K562 (cell line): ENCODE measurements at regions not wholly inside any gene's neighbourhood (a gene's known extent, or its start where the extent isn't known, plus 50 kb on each side); places are given as distances from the start of the nearest gene placed in this dataset.
A peak's percentile ranks its signal among the peaks of the same experiment; 100 is the strongest.

Experiments
- BACH1 ChIP-seq: fragments of 200-800 bp; sonication (Bioruptor generic); IDR thresholded peaks from 2 replicates; pipeline ENCODE4 v1.6.1; 2016; ENCODE audit warnings: missing genetic modification characterization, missing compliant biosample characterization
- BCOR ChIP-seq: fragments of 450-650 bp; IDR thresholded peaks from 2 replicates; pipeline ENCODE4 v1.6.1; 2016
- BDP1 ChIP-seq: IDR thresholded peaks from 3 replicates; pipeline ENCODE4 v1.6.1; 2011; ENCODE audit not compliant: insufficient read length, insufficient read depth
- BRD9 ChIP-seq: fragments of 450-650 bp; IDR thresholded peaks from 2 replicates; pipeline ENCODE4 v1.6.1; 2018; ENCODE audit warnings: low read depth; ENCODE audit not compliant: partially characterized antibody
- EHMT2 ChIP-seq: fragments of 450-650 bp; IDR thresholded peaks from 2 replicates; pipeline ENCODE4 v1.6.1; 2018; ENCODE audit warnings: antibody characterized with exemption
- HDAC2 ChIP-seq: fragments of 450-650 bp; IDR thresholded peaks from 2 replicates; pipeline ENCODE4 v1.6.1; 2016; ENCODE audit warnings: mild to moderate bottlenecking
- HIVEP1 ChIP-seq: fragments of 250-450 bp; sonication (Bioruptor Pico); IDR thresholded peaks from 2 replicates; pipeline ENCODE4 v1.4.0; 2020; ENCODE audit warnings: mild to moderate bottlenecking
- HMG20A ChIP-seq: fragments of 450-650 bp; formaldehyde crosslinking; conservative IDR thresholded peaks from 2 replicates; pipeline ENCODE4 v1.4.0; 2020; ENCODE audit warnings: mild to moderate bottlenecking, mixed read lengths
- IRF9 ChIP-seq: fragments of 450-650 bp; IDR thresholded peaks from 2 replicates; pipeline ENCODE4 v1.6.1; 2016; ENCODE audit warnings: missing biosample characterization, missing genetic modification characterization
- MECOM ChIP-seq: fragments of 250-450 bp; sonication (Bioruptor Pico); IDR thresholded peaks from 2 replicates; pipeline ENCODE4 v1.8.0; 2022; ENCODE audit warnings: inconsistent platforms
- NBN ChIP-seq: fragments of 450-650 bp; IDR thresholded peaks from 2 replicates; pipeline ENCODE4 v1.6.1; 2016; ENCODE audit warnings: low read depth, mild to moderate bottlenecking
- POLR2H ChIP-seq: IDR thresholded peaks from 2 replicates; pipeline ENCODE4 v1.6.1; 2016; ENCODE audit warnings: missing genetic modification characterization, low read depth, mild to moderate bottlenecking, control low read depth, missing compliant biosample characterization, moderate library complexity
- RFX7 ChIP-seq: fragments of 250-450 bp; sonication (Bioruptor Pico); IDR thresholded peaks from 2 replicates; pipeline ENCODE4 v1.5.1; 2021; ENCODE audit warnings: mild to moderate bottlenecking
- RNF2 ChIP-seq: sonication (generic); IDR thresholded peaks from 2 replicates; pipeline ENCODE4 v1.6.1; 2016
- RUNX1 ChIP-seq: sonication (generic); IDR thresholded peaks from 2 replicates; pipeline ENCODE4 v1.6.1; 2016; ENCODE audit warnings: antibody characterized with exemption, low read depth
- TBL1XR1 ChIP-seq, 2 experiments: IDR thresholded peaks; 2 replicates each; pipeline ENCODE4 v1.6.1; 2012; ENCODE audit warnings: improper control_type of control experiment in 2 of 2, low read length in 2 of 2, mild to moderate bottlenecking in 1 of 2
- ZFP1 ChIP-seq: fragments of 450-650 bp; formaldehyde crosslinking; IDR thresholded peaks from 2 replicates; pipeline ENCODE4 v1.4.0; 2020; ENCODE audit warnings: mild to moderate bottlenecking, mixed read lengths
- ZFP30 ChIP-seq: fragments of 250-450 bp; sonication (Bioruptor Pico); IDR thresholded peaks from 2 replicates; pipeline ENCODE4 v1.8.0; 2022; ENCODE audit warnings: moderate library complexity, mild to moderate bottlenecking, inconsistent platforms, borderline replicate concordance
- ZNF316 ChIP-seq: fragments of 450-650 bp; IDR thresholded peaks from 2 replicates; pipeline ENCODE4 v1.6.1; 2016
- TF ChIP-seq, protein P1 (sequence below): sonication (generic); formaldehyde crosslinking; IDR thresholded peaks from 2 replicates; pipeline ENCODE4 v1.5.0; 2020; ENCODE audit warnings: missing genetic modification reagents
- TF ChIP-seq, protein P2 (sequence below): fragments of 450-650 bp; IDR thresholded peaks from 2 replicates; pipeline ENCODE4 v1.6.1; 2016
- TF ChIP-seq, protein P3 (sequence below): fragments of 250-450 bp; sonication (Bioruptor Pico); IDR thresholded peaks from 2 replicates; pipeline ENCODE4 v1.4.0; 2020
- TF ChIP-seq, protein P4 (sequence below), 2 experiments: fragments of 450-650 bp; conservative IDR thresholded peaks; 2 replicates each; pipeline ENCODE4 v1.6.1; 2017; ENCODE audit warnings: mild to moderate bottlenecking in 2 of 2, moderate library complexity in 2 of 2
- TF ChIP-seq, protein P5 (sequence below): fragments of 450-650 bp; conservative IDR thresholded peaks from 2 replicates; pipeline ENCODE4 v1.6.1; 2016; ENCODE audit warnings: missing genetic modification characterization, low read depth, mild to moderate bottlenecking, control low read depth, missing compliant biosample characterization

DNA sequence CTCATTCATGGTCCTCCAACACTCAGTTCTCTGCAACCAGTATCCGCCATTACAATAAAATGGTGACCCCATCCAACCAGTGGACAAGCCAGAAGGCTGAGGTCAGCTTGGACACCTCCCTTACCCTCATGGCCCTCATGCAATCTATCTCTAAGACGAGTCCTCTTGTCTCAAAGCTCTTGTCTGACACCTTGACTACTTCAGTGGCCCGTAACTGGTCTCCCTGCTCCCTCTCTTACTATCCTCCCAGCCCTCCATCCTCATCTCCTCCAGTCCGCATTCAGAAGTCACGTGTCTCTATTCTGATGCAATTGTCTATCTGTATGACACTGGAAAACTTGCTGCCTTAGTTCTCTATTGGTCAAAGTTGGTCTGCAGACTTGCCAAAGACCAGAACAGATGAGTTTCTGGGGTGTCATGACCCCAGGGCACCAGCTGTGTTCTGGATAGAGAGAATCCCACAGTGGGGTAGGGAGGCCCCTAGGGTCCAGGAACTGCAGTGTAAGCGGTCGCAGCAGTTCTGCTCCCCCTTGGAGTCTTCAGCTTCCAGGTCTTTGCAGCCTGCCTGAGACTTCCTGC, 59.6 kb upstream of the RNF24 start (continued):
- peak; percentile 78 for TF ChIP-seq BRD9
- TF ChIP-seq TBL1XR1 (IDR thresholded peaks at IDR 0.05; ENCODE audit: low read length in 2 of 2) = 0 out of 4 replicates have a peak, but pooled peaks of 1 of the 2 experiments have one; percentile 32
- TF ChIP-seq HMG20A = no peak
- no peak for TF ChIP-seq RUNX1
- peak; percentile 30; the same call in 1 of the 2 replicates for TF ChIP-seq EHMT2
- TF ChIP-seq ZNF316 = no peak
- 0 out of 2 replicates have a peak, but pooled peaks have one; percentile 10 for TF ChIP-seq BCOR
- 0 out of 2 replicates have a peak, but pooled peaks have one; percentile 31 for TF ChIP-seq RNF2
- TF ChIP-seq, protein P1, sequence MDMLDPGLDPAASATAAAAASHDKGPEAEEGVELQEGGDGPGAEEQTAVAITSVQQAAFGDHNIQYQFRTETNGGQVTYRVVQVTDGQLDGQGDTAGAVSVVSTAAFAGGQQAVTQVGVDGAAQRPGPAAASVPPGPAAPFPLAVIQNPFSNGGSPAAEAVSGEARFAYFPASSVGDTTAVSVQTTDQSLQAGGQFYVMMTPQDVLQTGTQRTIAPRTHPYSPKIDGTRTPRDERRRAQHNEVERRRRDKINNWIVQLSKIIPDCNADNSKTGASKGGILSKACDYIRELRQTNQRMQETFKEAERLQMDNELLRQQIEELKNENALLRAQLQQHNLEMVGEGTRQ (CRISPR knock-in tag) = peak; percentile 81
- peak; percentile 69 for TF ChIP-seq POLR2H
- no peak for TF ChIP-seq BDP1
- no peak for TF ChIP-seq NBN
- TF ChIP-seq MECOM (CRISPR knock-in tag) = no peak
- TF ChIP-seq HIVEP1 (CRISPR knock-in tag) = no peak
- TF ChIP-seq ZFP1 (CRISPR knock-in tag) = no peak
- TF ChIP-seq ZFP30 (CRISPR knock-in tag) = no peak
- TF ChIP-seq IRF9 (tag) = peak; percentile 85
- TF ChIP-seq, protein P2, sequence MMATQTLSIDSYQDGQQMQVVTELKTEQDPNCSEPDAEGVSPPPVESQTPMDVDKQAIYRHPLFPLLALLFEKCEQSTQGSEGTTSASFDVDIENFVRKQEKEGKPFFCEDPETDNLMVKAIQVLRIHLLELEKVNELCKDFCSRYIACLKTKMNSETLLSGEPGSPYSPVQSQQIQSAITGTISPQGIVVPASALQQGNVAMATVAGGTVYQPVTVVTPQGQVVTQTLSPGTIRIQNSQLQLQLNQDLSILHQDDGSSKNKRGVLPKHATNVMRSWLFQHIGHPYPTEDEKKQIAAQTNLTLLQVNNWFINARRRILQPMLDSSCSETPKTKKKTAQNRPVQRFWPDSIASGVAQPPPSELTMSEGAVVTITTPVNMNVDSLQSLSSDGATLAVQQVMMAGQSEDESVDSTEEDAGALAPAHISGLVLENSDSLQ = no peak
- TF ChIP-seq, protein P3, sequence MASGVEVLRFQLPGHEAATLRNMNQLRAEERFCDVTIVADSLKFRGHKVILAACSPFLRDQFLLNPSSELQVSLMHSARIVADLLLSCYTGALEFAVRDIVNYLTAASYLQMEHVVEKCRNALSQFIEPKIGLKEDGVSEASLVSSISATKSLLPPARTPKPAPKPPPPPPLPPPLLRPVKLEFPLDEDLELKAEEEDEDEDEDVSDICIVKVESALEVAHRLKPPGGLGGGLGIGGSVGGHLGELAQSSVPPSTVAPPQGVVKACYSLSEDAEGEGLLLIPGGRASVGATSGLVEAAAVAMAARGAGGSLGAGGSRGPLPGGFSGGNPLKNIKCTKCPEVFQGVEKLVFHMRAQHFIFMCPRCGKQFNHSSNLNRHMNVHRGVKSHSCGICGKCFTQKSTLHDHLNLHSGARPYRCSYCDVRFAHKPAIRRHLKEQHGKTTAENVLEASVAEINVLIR = peak; percentile 10; the same call in 1 of the 2 replicates
- no peak for TF ChIP-seq RFX7 (CRISPR knock-in tag)
- TF ChIP-seq, protein P4, sequence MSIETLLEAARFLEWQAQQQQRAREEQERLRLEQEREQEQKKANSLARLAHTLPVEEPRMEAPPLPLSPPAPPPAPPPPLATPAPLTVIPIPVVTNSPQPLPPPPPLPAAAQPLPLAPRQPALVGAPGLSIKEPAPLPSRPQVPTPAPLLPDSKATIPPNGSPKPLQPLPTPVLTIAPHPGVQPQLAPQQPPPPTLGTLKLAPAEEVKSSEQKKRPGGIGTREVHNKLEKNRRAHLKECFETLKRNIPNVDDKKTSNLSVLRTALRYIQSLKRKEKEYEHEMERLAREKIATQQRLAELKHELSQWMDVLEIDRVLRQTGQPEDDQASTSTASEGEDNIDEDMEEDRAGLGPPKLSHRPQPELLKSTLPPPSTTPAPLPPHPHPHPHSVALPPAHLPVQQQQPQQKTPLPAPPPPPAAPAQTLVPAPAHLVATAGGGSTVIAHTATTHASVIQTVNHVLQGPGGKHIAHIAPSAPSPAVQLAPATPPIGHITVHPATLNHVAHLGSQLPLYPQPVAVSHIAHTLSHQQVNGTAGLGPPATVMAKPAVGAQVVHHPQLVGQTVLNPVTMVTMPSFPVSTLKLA (conservative IDR thresholded peaks at IDR 0.05) = peak; percentile 33 to 67; a peak in 3 of 4 replicates
- peak; percentile 59; the same call in 1 of the 2 replicates for TF ChIP-seq HDAC2
- TF ChIP-seq BACH1 (tag) = no peak; the same call in none of the 2 replicates
- TF ChIP-seq, protein P5, sequence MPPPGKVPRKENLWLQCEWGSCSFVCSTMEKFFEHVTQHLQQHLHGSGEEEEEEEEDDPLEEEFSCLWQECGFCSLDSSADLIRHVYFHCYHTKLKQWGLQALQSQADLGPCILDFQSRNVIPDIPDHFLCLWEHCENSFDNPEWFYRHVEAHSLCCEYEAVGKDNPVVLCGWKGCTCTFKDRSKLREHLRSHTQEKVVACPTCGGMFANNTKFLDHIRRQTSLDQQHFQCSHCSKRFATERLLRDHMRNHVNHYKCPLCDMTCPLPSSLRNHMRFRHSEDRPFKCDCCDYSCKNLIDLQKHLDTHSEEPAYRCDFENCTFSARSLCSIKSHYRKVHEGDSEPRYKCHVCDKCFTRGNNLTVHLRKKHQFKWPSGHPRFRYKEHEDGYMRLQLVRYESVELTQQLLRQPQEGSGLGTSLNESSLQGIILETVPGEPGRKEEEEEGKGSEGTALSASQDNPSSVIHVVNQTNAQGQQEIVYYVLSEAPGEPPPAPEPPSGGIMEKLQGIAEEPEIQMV (tag) = no peak
